Neural progenitor cell (in vitro differentiated cells): ENCODE measurements at regions not wholly inside any gene's neighbourhood (a gene's known extent, or its start where the extent isn't known, plus 50 kb on each side); places are given as distances from the start of the nearest gene placed in this dataset.
A peak's percentile ranks its signal among the peaks of the same experiment; 100 is the strongest.

ENCODE experiments used
- DNase-seq: peaks from one replicate; pipeline ENCODE4 v3.0.0-alpha.2; 2016; ENCODE audit warnings: low spot score
- H2AFZ ChIP-seq: fragments of 200-600 bp; sonication (generic); replicated peaks from 2 replicates; pipeline ENCODE4 v1.6.1; 2016; ENCODE audit warnings: antibody characterized with exemption
- H3F3A ChIP-seq: fragments of 200-600 bp; sonication (generic); 2 replicates; pipeline ENCODE4 v1.6.1; 2016; ENCODE audit warnings: antibody characterized with exemption, low read depth
- H3K27ac ChIP-seq: fragments of 200-600 bp; sonication (generic); 2 replicates; pipeline ENCODE4 v1.5.1; 2016; ENCODE audit warnings: mild to moderate bottlenecking
- H3K27me3 ChIP-seq: fragments of 200-600 bp; sonication (generic); 2 replicates; pipeline ENCODE4 v1.6.1; 2016; ENCODE audit warnings: mild to moderate bottlenecking, moderate library complexity
- H3K36me3 ChIP-seq: fragments of 200-600 bp; sonication (generic); 2 replicates; pipeline ENCODE4 v1.5.1; 2016
- H3K4me1 ChIP-seq: fragments of 200-600 bp; sonication (generic); 2 replicates; pipeline ENCODE4 v1.6.1; 2016; ENCODE audit warnings: mixed run types
- H3K4me2 ChIP-seq: fragments of 200-600 bp; sonication (generic); 2 replicates; pipeline ENCODE4 v1.6.1; 2016
- H3K4me3 ChIP-seq: fragments of 200-600 bp; sonication (generic); 2 replicates; pipeline ENCODE4 v1.5.1; 2016
- H3K79me2 ChIP-seq: fragments of 200-600 bp; sonication (generic); 2 replicates; pipeline ENCODE4 v1.6.1; 2016; ENCODE audit warnings: low read depth
- H3K9ac ChIP-seq: fragments of 200-600 bp; sonication (generic); 2 replicates; pipeline ENCODE4 v1.6.1; 2016
- H3K9me3 ChIP-seq: fragments of 200-600 bp; sonication (generic); 2 replicates; pipeline ENCODE4 v1.5.1; 2016; ENCODE audit warnings: low read depth
- H4K20me1 ChIP-seq: fragments of 200-600 bp; sonication (generic); 2 replicates; pipeline ENCODE4 v1.6.1; 2016; ENCODE audit warnings: low read depth
- H3K27ac Mint-ChIP-seq: 3 replicates; pipeline ENCODE4 v1.8.0; 2021; ENCODE audit warnings: mixed read lengths
- H3K27me3 Mint-ChIP-seq: 2 replicates; pipeline ENCODE4 v1.8.0; 2022; ENCODE audit warnings: low read depth, mild to moderate bottlenecking, inconsistent platforms, moderate library complexity, mixed read lengths; ENCODE audit not compliant: insufficient read depth
- H3K36me3 Mint-ChIP-seq: 3 replicates; pipeline ENCODE4 v1.8.0; 2021; ENCODE audit warnings: mixed read lengths
- H3K4me1 Mint-ChIP-seq: 3 replicates; pipeline ENCODE4 v1.8.0; 2021; ENCODE audit warnings: mixed read lengths
- H3K4me3 Mint-ChIP-seq: 3 replicates; pipeline ENCODE4 v1.8.0; 2021; ENCODE audit warnings: mild to moderate bottlenecking, moderate library complexity, mixed read lengths
- H3K9me3 Mint-ChIP-seq: 3 replicates; pipeline ENCODE4 v1.8.0; 2020; ENCODE audit warnings: mixed read lengths
- EZH2 ChIP-seq: fragments of 200-600 bp; sonication (generic); IDR thresholded peaks from 2 replicates; pipeline ENCODE4 v1.6.1; 2017; ENCODE audit warnings: antibody characterized with exemption, mild to moderate bottlenecking, moderate library complexity
- EZH2phosphoT487 ChIP-seq: fragments of 200-600 bp; sonication (generic); IDR thresholded peaks from 2 replicates; pipeline ENCODE4 v1.6.1; 2017; ENCODE audit warnings: antibody characterized with exemption
- TF ChIP-seq, protein P1 (sequence below): fragments of 200-600 bp; sonication (generic); IDR thresholded peaks from 2 replicates; pipeline ENCODE4 v1.5.1; 2017; ENCODE audit warnings: antibody characterized with exemption, mild to moderate bottlenecking

DNA sequence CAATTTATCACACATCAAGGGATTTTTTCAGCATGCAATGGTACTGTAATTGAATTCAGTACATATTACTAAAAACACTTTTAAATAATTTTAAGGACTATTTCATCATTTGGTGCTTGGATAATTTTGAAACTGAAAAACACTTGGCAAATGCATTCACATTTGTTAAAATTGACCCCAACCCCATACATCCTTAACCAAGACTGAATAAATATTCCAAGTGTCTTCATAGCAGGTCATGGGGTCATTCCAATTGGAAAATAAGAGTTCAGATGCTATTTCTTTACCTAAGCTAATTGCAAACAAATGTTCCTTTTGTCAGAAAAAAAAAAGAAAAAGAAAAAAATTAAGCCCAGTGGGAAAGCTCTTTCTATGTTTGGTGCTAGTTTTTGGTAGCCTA lies 516.4 kb upstream of the SPRY2 start:
- Mint-ChIP-seq H3K9me3 (no peaks in the 10 kb centered on the region), H3K4me3 (no peak overlapping the region), H3K27me3 (no peaks in the 10 kb centered on the region), H3K36me3 (no peaks in the 10 kb centered on the region), H3K27ac (no peak overlapping the region), H3K4me1 (peaks cover 14% of the 10 kb centered on the region)
- Histone ChIP-seq H3K79me2 (no peaks in the 10 kb centered on the region), H3K27me3 (no peaks in the 10 kb centered on the region), H3K4me1 (peaks cover 13% of the 10 kb centered on the region), H3K9ac (no peak overlapping the region), H3K4me3 (no peak overlapping the region), H3K9me3 (no peaks in the 10 kb centered on the region), H3K4me2 (no peak overlapping the region), H3K36me3 (no peaks in the 10 kb centered on the region), H3K27ac (no peak overlapping the region), H3F3A (no peaks in the 10 kb centered on the region), H2AFZ (no peak overlapping the region), H4K20me1 (no peaks in the 10 kb centered on the region)
- DNase-seq = no peak
- TF ChIP-seq EZH2 = no peak

DNA sequence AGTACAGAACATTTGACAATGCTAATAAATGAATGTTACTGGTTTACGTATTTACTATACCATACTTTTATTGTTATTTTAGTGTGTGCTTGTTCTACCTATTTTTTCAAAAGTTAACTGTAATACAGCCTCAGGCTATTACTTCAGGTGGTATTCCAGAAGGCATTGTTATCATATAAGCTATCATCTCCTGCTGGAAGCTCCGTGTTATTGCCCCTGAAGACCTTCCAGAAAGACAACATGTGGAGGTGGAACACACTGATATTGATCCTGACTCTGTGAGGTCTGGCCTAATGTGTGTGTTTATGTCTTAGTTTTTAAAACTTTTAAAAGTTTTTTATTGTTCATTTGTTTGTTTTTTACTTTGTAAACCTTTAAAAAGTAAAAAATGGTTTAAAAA lies 509.8 kb upstream of the SPRY2 start:
- no peak overlapping the region for H2AFZ ChIP-seq
- no peak overlapping the region for H3K27ac Mint-ChIP-seq
- H4K20me1 ChIP-seq = no peaks in the 10 kb centered on the region
- H3K36me3 ChIP-seq = no peaks in the 10 kb centered on the region
- H3F3A ChIP-seq = no peaks in the 10 kb centered on the region
- no peaks in the 10 kb centered on the region for H3K4me1 ChIP-seq
- DNase-seq = no peak
- H3K27me3 Mint-ChIP-seq = no peaks in the 10 kb centered on the region
- H3K4me3 Mint-ChIP-seq = no peak overlapping the region
- H3K9me3 ChIP-seq = no peaks in the 10 kb centered on the region
- no peak overlapping the region for H3K4me3 ChIP-seq
- H3K9me3 Mint-ChIP-seq = peaks cover 4% of the 10 kb centered on the region
- no peaks in the 10 kb centered on the region for H3K36me3 Mint-ChIP-seq
- H3K27ac ChIP-seq = no peak overlapping the region
- H3K9ac ChIP-seq = no peak overlapping the region
- H3K79me2 ChIP-seq = no peaks in the 10 kb centered on the region
- no peaks in the 10 kb centered on the region for H3K4me1 Mint-ChIP-seq
- TF ChIP-seq EZH2phosphoT487 (no peak), EZH2 (no peak)
- TF ChIP-seq, protein P1, sequence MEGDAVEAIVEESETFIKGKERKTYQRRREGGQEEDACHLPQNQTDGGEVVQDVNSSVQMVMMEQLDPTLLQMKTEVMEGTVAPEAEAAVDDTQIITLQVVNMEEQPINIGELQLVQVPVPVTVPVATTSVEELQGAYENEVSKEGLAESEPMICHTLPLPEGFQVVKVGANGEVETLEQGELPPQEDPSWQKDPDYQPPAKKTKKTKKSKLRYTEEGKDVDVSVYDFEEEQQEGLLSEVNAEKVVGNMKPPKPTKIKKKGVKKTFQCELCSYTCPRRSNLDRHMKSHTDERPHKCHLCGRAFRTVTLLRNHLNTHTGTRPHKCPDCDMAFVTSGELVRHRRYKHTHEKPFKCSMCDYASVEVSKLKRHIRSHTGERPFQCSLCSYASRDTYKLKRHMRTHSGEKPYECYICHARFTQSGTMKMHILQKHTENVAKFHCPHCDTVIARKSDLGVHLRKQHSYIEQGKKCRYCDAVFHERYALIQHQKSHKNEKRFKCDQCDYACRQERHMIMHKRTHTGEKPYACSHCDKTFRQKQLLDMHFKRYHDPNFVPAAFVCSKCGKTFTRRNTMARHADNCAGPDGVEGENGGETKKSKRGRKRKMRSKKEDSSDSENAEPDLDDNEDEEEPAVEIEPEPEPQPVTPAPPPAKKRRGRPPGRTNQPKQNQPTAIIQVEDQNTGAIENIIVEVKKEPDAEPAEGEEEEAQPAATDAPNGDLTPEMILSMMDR = no peak
- H3K27me3 ChIP-seq = no peaks in the 10 kb centered on the region
- no peak overlapping the region for H3K4me2 ChIP-seq

DNA sequence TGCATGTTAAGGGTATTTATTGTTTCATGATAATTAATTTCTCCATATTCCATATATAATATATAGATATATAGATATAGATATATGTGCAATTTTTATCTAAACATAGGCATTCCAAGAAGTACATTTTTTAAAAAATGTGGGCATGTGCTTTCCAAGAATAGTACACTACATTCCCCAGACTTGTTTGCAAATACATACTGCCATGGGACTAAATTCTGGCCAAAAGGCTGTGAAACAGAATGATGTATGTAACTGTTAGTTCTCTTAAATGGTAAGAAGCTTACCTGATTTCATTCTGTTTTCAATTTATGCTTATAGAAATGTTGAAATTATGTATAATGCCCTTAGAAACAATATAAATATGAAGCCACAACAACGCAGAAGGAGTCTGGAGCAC lies 503.2 kb upstream of the SPRY2 start:
- Mint-ChIP-seq H3K36me3 (no peaks in the 10 kb centered on the region), H3K4me3 (no peak overlapping the region), H3K27ac (no peak overlapping the region), H3K4me1 (peaks cover 4% of the 10 kb centered on the region), H3K27me3 (no peaks in the 10 kb centered on the region), H3K9me3 (peaks cover 2% of the 10 kb centered on the region)
- Histone ChIP-seq H3K4me2 (no peak overlapping the region), H3K4me1 (peaks cover 30% of the 10 kb centered on the region), H3K36me3 (no peaks in the 10 kb centered on the region), H3K9me3 (no peaks in the 10 kb centered on the region), H3K27me3 (no peaks in the 10 kb centered on the region), H3F3A (peaks cover 12% of the 10 kb centered on the region), H3K79me2 (no peaks in the 10 kb centered on the region), H3K4me3 (no peak overlapping the region), H3K9ac (no peak overlapping the region), H4K20me1 (no peaks in the 10 kb centered on the region), H3K27ac (no peak overlapping the region), H2AFZ (no peak overlapping the region)
- DNase-seq = no peak
- no peak for TF ChIP-seq EZH2phosphoT487
- TF ChIP-seq, protein P1 = no peak
- no peak for TF ChIP-seq EZH2

DNA sequence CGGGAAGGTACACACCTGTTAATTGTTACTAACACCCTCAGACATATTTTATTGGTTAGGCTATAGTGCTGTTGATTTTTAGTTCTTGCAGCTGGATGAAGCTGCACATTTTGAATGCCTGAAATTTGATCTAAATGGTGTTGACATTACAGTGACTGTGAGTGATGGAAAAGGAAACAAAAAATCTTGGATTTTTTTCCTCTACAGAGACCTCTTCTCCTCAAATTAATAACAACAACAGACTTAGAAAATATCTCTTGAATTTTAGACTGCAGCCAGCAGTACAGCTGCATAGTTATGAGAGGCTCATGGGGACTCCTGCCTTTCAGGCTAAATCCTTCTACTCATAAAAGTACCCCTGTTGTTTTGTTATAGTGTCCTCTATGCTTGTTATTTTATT lies 500.5 kb upstream of the SPRY2 start:
- no peaks in the 10 kb centered on the region for H4K20me1 ChIP-seq
- H2AFZ ChIP-seq = no peak overlapping the region
- Mint-ChIP-seq H3K9me3 (peaks cover 16% of the 10 kb centered on the region), H3K27me3 (no peaks in the 10 kb centered on the region), H3K4me1 (peaks cover 4% of the 10 kb centered on the region), H3K36me3 (peaks cover 6% of the 10 kb centered on the region), H3K27ac (no peak overlapping the region), H3K4me3 (no peak overlapping the region)
- H3K4me3 ChIP-seq = no peak overlapping the region
- H3F3A ChIP-seq = peaks cover 12% of the 10 kb centered on the region
- H3K27me3 ChIP-seq = no peaks in the 10 kb centered on the region
- H3K4me2 ChIP-seq = peak overlapping the region; percentile 46
- H3K36me3 ChIP-seq = no peaks in the 10 kb centered on the region
- no peak for DNase-seq
- H3K79me2 ChIP-seq = no peaks in the 10 kb centered on the region
- H3K9ac ChIP-seq = no peak overlapping the region
- H3K9me3 ChIP-seq = no peaks in the 10 kb centered on the region
- peaks cover 30% of the 10 kb centered on the region for H3K4me1 ChIP-seq
- H3K27ac ChIP-seq = no peak overlapping the region
- TF ChIP-seq, protein P1 = no peak
- TF ChIP-seq EZH2 = no peak
- no peak for TF ChIP-seq EZH2phosphoT487
